GM12878 (cell line): ENCODE measurements at regions not wholly inside any gene's neighbourhood (a gene's known extent, or its start where the extent isn't known, plus 50 kb on each side); places are given as distances from the start of the nearest gene placed in this dataset.

Experiments used
- CTCF ChIP-seq, 3 experiments: IDR thresholded peaks in 2 of 3; conservative IDR thresholded peaks in 1 of 3; 2 replicates each; pipeline ENCODE4 v1.5.1; 2011; ENCODE audit warnings: low read depth in 3 of 3, low read length in 3 of 3, mild to moderate bottlenecking in 3 of 3, control low read depth in 2 of 3, moderate library complexity in 2 of 3, inconsistent platforms in 1 of 3, mixed read lengths in 1 of 3; ENCODE audit not compliant: control insufficient read depth in 2 of 3, insufficient read depth in 1 of 3; ENCODE audit errors: extremely low read depth in 1 of 3
- EP300 ChIP-seq, 2 experiments: fragments of 150-350 bp in 1 of 2; IDR thresholded peaks; 2 replicates each; pipeline ENCODE4 v1.6.1; 2011 to 2012; ENCODE audit warnings: low read depth in 2 of 2, low read length in 2 of 2, borderline replicate concordance in 1 of 2, improper control_type of control experiment in 1 of 2, inconsistent platforms in 1 of 2; ENCODE audit not compliant: control insufficient read depth in 1 of 2
- GABPA ChIP-seq: IDR thresholded peaks from 2 replicates; pipeline ENCODE4 v1.6.1; 2014; ENCODE audit warnings: antibody characterized with exemption, low read depth, mild to moderate bottlenecking, inconsistent platforms
- HDGF ChIP-seq: fragments of 450-650 bp; IDR thresholded peaks from 2 replicates; pipeline ENCODE4 v1.6.1; 2016; ENCODE audit warnings: antibody characterized with exemption
- MXI1 ChIP-seq: fragments of 150-350 bp; IDR thresholded peaks from 2 replicates; pipeline ENCODE4 v1.6.1; 2011; ENCODE audit warnings: low read depth, mild to moderate bottlenecking, inconsistent platforms, low read length, improper control_type of control experiment
- NFIC ChIP-seq: IDR thresholded peaks from 2 replicates; pipeline ENCODE4 v1.6.1; 2012; ENCODE audit warnings: low read depth, mild to moderate bottlenecking, inconsistent platforms, low read length, moderate library complexity
- POLR2A ChIP-seq: IDR thresholded peaks from 2 replicates; pipeline ENCODE4 v1.6.1; 2011; ENCODE audit warnings: low read depth, mild to moderate bottlenecking, low read length
- POLR2AphosphoS5 ChIP-seq: IDR thresholded peaks from 2 replicates; pipeline ENCODE4 v1.6.1; 2011; ENCODE audit warnings: mild to moderate bottlenecking, low read length, inconsistent platforms
- SREBF2 ChIP-seq: IDR thresholded peaks from 2 replicates; pipeline ENCODE4 v1.6.1; 2012; ENCODE audit warnings: mild to moderate bottlenecking, low read length
- YBX1 ChIP-seq: fragments of 450-650 bp; IDR thresholded peaks from 2 replicates; pipeline ENCODE4 v1.6.1; 2016; ENCODE audit warnings: antibody characterized with exemption
- ZSCAN29 ChIP-seq: fragments of 450-650 bp; IDR thresholded peaks from 2 replicates; pipeline ENCODE4 v1.6.1; 2017; ENCODE audit warnings: mild to moderate bottlenecking, moderate library complexity
- TF ChIP-seq, protein P1 (sequence below): IDR thresholded peaks from 2 replicates; pipeline ENCODE4 v1.6.1; 2011; ENCODE audit warnings: borderline replicate concordance, low read depth, mild to moderate bottlenecking, moderate library complexity, mixed read lengths, low read length; ENCODE audit not compliant: insufficient read depth; ENCODE audit errors: extremely low read length

- TF ChIP-seq MXI1 (no peak), SREBF2 (no peak), YBX1 (no peak), ZSCAN29 (no peak), NFIC (no peak), CTCF (IDR thresholded peaks at IDR 0.05 in 2 of 3, conservative IDR thresholded peaks at IDR 0.05 in 1 of 3; ENCODE audit: control insufficient read depth in 2 of 3, extremely low read depth in 1 of 3, insufficient read depth in 1 of 3, low read depth in 3 of 3, low read length in 3 of 3) (no peak), POLR2A (no peak), HDGF (no peak), POLR2AphosphoS5 (no peak), GABPA (no peak), EP300 (IDR thresholded peaks at IDR 0.05; ENCODE audit: borderline replicate concordance in 1 of 2, control insufficient read depth in 1 of 2, low read depth in 2 of 2, low read length in 2 of 2) (no peak)
- TF ChIP-seq, protein P1, sequence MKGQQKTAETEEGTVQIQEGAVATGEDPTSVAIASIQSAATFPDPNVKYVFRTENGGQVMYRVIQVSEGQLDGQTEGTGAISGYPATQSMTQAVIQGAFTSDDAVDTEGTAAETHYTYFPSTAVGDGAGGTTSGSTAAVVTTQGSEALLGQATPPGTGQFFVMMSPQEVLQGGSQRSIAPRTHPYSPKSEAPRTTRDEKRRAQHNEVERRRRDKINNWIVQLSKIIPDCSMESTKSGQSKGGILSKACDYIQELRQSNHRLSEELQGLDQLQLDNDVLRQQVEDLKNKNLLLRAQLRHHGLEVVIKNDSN, result no peak
Observed at GRCh38 chr3:13710251-13710650, 161.3 kb downstream of the FBLN2 start.
